C4-2B (cell line): ENCODE measurements at regions not wholly inside any gene's neighbourhood (a gene's known extent, or its start where the extent isn't known, plus 50 kb on each side); places are given as distances from the start of the nearest gene placed in this dataset.

ENCODE experiments used
- ZFX ChIP-seq: fragments of 450-650 bp; IDR thresholded peaks from 2 replicates; pipeline ENCODE4 v1.6.1; 2017
- TF ChIP-seq, protein P1 (sequence below): fragments of 450-650 bp; conservative IDR thresholded peaks from 2 replicates; pipeline ENCODE4 v1.5.1; 2017; ENCODE audit warnings: mild to moderate bottlenecking

DNA sequence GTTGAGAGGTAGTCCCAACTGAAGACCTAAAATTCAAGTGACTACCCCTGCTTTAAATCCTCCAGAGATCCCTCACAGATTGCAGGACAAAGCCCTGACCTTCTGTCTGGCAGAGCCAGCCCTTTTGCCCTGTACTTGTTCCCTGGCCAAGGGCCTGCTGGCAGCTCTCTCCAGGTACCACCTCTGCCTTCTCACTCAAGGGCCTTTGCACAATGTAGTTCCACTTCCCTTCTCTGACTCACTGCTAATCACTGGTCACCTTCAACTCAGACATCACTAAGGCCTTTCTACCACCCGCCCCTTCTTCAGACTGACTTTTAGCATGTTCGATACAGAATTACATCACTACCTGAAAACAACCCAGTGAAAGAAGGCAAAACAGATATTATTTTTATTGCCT, 411.0 kb downstream of the TMEM182 start:
- TF ChIP-seq, protein P1, sequence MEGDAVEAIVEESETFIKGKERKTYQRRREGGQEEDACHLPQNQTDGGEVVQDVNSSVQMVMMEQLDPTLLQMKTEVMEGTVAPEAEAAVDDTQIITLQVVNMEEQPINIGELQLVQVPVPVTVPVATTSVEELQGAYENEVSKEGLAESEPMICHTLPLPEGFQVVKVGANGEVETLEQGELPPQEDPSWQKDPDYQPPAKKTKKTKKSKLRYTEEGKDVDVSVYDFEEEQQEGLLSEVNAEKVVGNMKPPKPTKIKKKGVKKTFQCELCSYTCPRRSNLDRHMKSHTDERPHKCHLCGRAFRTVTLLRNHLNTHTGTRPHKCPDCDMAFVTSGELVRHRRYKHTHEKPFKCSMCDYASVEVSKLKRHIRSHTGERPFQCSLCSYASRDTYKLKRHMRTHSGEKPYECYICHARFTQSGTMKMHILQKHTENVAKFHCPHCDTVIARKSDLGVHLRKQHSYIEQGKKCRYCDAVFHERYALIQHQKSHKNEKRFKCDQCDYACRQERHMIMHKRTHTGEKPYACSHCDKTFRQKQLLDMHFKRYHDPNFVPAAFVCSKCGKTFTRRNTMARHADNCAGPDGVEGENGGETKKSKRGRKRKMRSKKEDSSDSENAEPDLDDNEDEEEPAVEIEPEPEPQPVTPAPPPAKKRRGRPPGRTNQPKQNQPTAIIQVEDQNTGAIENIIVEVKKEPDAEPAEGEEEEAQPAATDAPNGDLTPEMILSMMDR: no peak
- no peak for TF ChIP-seq ZFX
